ENCODE measurements at regions not wholly inside any gene's neighbourhood (a gene's known extent, or its start where the extent isn't known, plus 50 kb on each side); places are given as distances from the start of the nearest gene placed in this dataset.

GRCh38 chr18:2212598-2213205 is 358.6 kb downstream of the METTL4 start:
- Histone ChIP-seq H3K27ac (ENCODE audit: low read length) (no peak overlapping the region), H3K4me2 (ENCODE audit: insufficient read depth, low read length) (no peak overlapping the region), H3K79me2 (ENCODE audit: insufficient read depth, low read length) (no peaks in the 10 kb centered on the region), H4K20me1 (ENCODE audit: insufficient read depth, low read length) (no peaks in the 10 kb centered on the region), H3K4me3 (ENCODE audit: low read depth in 1 of 2, low read length in 2 of 2) (no peak overlapping the region), H3K36me3 (ENCODE audit: insufficient read depth, low read length) (no peaks in the 10 kb centered on the region), H3K9me3 (ENCODE audit: insufficient read depth, low read length, severe bottlenecking) (no peaks in the 10 kb centered on the region), H3K9ac (ENCODE audit: low read depth, low read length) (no peak overlapping the region), H3K4me1 (ENCODE audit: insufficient read depth, low read length) (no peaks in the 10 kb centered on the region), H3K27me3 (ENCODE audit: insufficient read depth, low read length, poor library complexity) (peaks cover 4% of the 10 kb centered on the region), H2AFZ (ENCODE audit: low read depth, low read length) (no peak overlapping the region)
- TF ChIP-seq CTCF (IDR thresholded peaks at IDR 0.05; ENCODE audit: borderline replicate concordance, extremely low read depth, low read length, poor library complexity, severe bottlenecking) (no peak), EZH2 (IDR thresholded peaks at IDR 0.05; ENCODE audit: borderline replicate concordance, low read depth, low read length, severe bottlenecking) (no peak)
- DNase-seq, result no peak
- no peak for ATAC-seq (ENCODE audit: insufficient read depth, low read depth)

GRCh38 chr18:2213905-2214304 is 357.4 kb downstream of the METTL4 start:
- ATAC-seq (ENCODE audit: insufficient read depth, low read depth) (no peak), DNase-seq (no peak)
- Histone ChIP-seq H3K4me3 (ENCODE audit: low read depth in 1 of 2, low read length in 2 of 2) (no peak overlapping the region), H4K20me1 (ENCODE audit: insufficient read depth, low read length) (no peaks in the 10 kb centered on the region), H3K36me3 (ENCODE audit: insufficient read depth, low read length) (no peaks in the 10 kb centered on the region), H3K4me1 (ENCODE audit: insufficient read depth, low read length) (no peaks in the 10 kb centered on the region), H3K4me2 (ENCODE audit: insufficient read depth, low read length) (no peak overlapping the region), H3K9ac (ENCODE audit: low read depth, low read length) (no peak overlapping the region), H3K27me3 (ENCODE audit: insufficient read depth, low read length, poor library complexity) (no peaks in the 10 kb centered on the region), H3K27ac (ENCODE audit: low read length) (no peak overlapping the region), H3K79me2 (ENCODE audit: insufficient read depth, low read length) (no peaks in the 10 kb centered on the region), H2AFZ (ENCODE audit: low read depth, low read length) (no peak overlapping the region), H3K9me3 (ENCODE audit: insufficient read depth, low read length, severe bottlenecking) (no peaks in the 10 kb centered on the region)
- TF ChIP-seq EZH2 (IDR thresholded peaks at IDR 0.05; ENCODE audit: borderline replicate concordance, low read depth, low read length, severe bottlenecking) (no peak), CTCF (IDR thresholded peaks at IDR 0.05; ENCODE audit: borderline replicate concordance, extremely low read depth, low read length, poor library complexity, severe bottlenecking) (no peak)

GRCh38 chr18:2217356-2217755 is 353.9 kb downstream of the METTL4 start:
- H3K4me3 ChIP-seq (ENCODE audit: low read depth in 1 of 2, low read length in 2 of 2), result no peak overlapping the region
- ATAC-seq (ENCODE audit: insufficient read depth, low read depth), result no peak
- no peaks in the 10 kb centered on the region for H3K9me3 ChIP-seq (ENCODE audit: insufficient read depth, low read length, severe bottlenecking)
- no peak for DNase-seq
- no peaks in the 10 kb centered on the region for H3K4me1 ChIP-seq (ENCODE audit: insufficient read depth, low read length)
- H2AFZ ChIP-seq (ENCODE audit: low read depth, low read length), result no peak overlapping the region
- H4K20me1 ChIP-seq (ENCODE audit: insufficient read depth, low read length), result no peaks in the 10 kb centered on the region
- no peak overlapping the region for H3K27ac ChIP-seq (ENCODE audit: low read length)
- H3K36me3 ChIP-seq (ENCODE audit: insufficient read depth, low read length), result no peaks in the 10 kb centered on the region
- H3K4me2 ChIP-seq (ENCODE audit: insufficient read depth, low read length), result no peak overlapping the region
- H3K27me3 ChIP-seq (ENCODE audit: insufficient read depth, low read length, poor library complexity), result no peaks in the 10 kb centered on the region
- H3K9ac ChIP-seq (ENCODE audit: low read depth, low read length), result no peak overlapping the region
- no peaks in the 10 kb centered on the region for H3K79me2 ChIP-seq (ENCODE audit: insufficient read depth, low read length)
- no peak for TF ChIP-seq CTCF (IDR thresholded peaks at IDR 0.05; ENCODE audit: borderline replicate concordance, extremely low read depth, low read length, poor library complexity, severe bottlenecking)
- TF ChIP-seq EZH2 (IDR thresholded peaks at IDR 0.05; ENCODE audit: borderline replicate concordance, low read depth, low read length, severe bottlenecking), result no peak

All from DND-41 (cell line).